Muscle of leg (tissue), 3 donors: ENCODE measurements at regions not wholly inside any gene's neighbourhood (a gene's known extent, or its start where the extent isn't known, plus 50 kb on each side); places are given as distances from the start of the nearest gene placed in this dataset.

Experiments used
- DNase-seq: peaks from one replicate; pipeline ENCODE4 v3.0.0; 2013
- H3K27ac ChIP-seq: one replicate; pipeline ENCODE4 v1.5.1; 2013; ENCODE audit warnings: mild to moderate bottlenecking, low read length, control low read depth
- H3K27me3 ChIP-seq: one replicate; pipeline ENCODE4 v1.6.1; 2013; ENCODE audit warnings: low read length; ENCODE audit not compliant: control insufficient read depth, insufficient read depth
- H3K36me3 ChIP-seq: one replicate; pipeline ENCODE4 v1.6.1; 2013; ENCODE audit warnings: low read length; ENCODE audit not compliant: control insufficient read depth, insufficient read depth
- H3K4me1 ChIP-seq: one replicate; pipeline ENCODE4 v1.6.1; 2013; ENCODE audit warnings: low read length; ENCODE audit not compliant: control insufficient read depth, insufficient read depth
- H3K4me3 ChIP-seq: one replicate; pipeline ENCODE4 v1.5.1; 2013; ENCODE audit warnings: low read length, control low read depth
- H3K9me3 ChIP-seq: replicated peaks from 2 replicates; pipeline ENCODE4 v1.6.1; 2013; ENCODE audit warnings: low read depth, low read length; ENCODE audit not compliant: control insufficient read depth
- WGBS: methylation state at CpG from one replicate; pipeline ENCODE4 v1.1.5; 2013; ENCODE audit warnings: missing lambda C conversion rate; ENCODE audit not compliant: insufficient coverage; 5-methylcytosine and 5-hydroxymethylcytosine counted together

DNA sequence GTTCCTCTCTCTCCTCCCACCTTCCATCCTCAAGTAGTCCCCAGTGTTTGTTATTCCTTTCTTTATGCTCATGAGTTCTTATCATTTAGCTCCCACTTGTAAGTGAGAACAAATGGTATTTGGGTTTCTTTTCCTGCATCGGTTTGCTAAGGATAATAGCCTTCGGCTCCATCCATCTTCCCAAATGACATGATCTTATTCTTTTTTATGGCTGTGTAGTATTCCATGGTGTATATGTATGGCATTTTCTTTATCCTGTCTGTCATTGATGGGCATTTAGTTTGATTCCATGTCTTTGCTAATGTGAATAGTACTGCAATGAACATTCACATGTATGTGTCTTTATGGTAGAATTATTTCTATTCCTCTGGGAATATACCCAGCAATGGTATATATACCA is 62.4 kb upstream of the CFAP161 start:
- H3K27me3 ChIP-seq: no peaks in the 10 kb centered on the region
- no CpG with 5 or more reads among the region's 2 CpGs for WGBS
- H3K9me3 ChIP-seq: no peaks in the 10 kb centered on the region
- no peak overlapping the region for H3K4me3 ChIP-seq
- no peak overlapping the region for H3K27ac ChIP-seq
- H3K36me3 ChIP-seq: no peaks in the 10 kb centered on the region
- H3K4me1 ChIP-seq: peaks cover 10% of the 10 kb centered on the region
- no peak for DNase-seq

DNA sequence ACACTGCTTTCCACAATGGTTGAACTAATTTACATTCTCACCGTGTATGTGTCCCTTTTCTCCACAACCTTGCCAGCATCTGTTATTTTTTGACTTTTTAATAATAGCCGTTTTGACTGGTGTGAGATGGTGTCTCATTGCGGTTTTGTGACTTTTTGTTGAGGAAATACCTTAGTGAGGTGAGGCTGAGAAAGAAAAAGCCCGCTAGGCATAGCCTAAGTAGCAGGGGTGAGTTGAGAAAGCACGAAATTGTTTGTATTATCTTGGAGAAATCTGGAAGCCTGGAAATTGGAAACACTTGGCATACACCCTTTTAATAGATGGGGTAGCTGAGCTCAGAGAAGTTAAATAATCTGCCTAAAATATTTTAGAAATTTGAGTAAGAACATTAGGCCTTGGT is 61.5 kb upstream of the CFAP161 start:
- H3K36me3 ChIP-seq: no peaks in the 10 kb centered on the region
- no peak for DNase-seq
- H3K9me3 ChIP-seq: no peaks in the 10 kb centered on the region
- WGBS: 91% methylated on average over 4 of the region's 5 CpGs
- H3K27me3 ChIP-seq: no peaks in the 10 kb centered on the region
- no peak overlapping the region for H3K4me3 ChIP-seq
- H3K4me1 ChIP-seq: peaks cover 10% of the 10 kb centered on the region
- no peak overlapping the region for H3K27ac ChIP-seq

DNA sequence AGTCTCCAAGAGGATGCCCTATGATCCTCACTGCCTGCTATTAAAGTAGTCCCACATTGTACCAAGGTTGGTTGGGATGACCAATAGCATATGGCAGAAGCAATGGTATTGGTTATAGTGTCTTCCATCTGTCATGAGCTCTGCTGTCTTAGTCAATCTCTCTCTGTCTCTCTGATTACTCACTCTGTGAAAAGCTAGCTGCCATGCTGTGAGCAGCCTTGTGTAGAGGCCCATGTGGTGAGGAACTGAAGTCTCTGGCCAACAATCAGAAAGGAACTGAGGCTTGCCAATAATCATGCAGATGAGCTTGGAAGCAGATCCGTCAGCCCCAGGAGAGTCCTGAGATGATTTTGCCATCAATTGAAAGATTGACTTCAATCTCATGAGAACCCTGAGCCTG is 60.3 kb upstream of the CFAP161 start:
- Histone ChIP-seq H3K36me3 (no peaks in the 10 kb centered on the region), H3K9me3 (no peaks in the 10 kb centered on the region), H3K4me1 (peaks cover 10% of the 10 kb centered on the region), H3K27me3 (no peaks in the 10 kb centered on the region), H3K4me3 (no peak overlapping the region), H3K27ac (no peak overlapping the region)
- no peak for DNase-seq
- 14% methylated on average over 1 of the region's 1 CpG for WGBS

DNA sequence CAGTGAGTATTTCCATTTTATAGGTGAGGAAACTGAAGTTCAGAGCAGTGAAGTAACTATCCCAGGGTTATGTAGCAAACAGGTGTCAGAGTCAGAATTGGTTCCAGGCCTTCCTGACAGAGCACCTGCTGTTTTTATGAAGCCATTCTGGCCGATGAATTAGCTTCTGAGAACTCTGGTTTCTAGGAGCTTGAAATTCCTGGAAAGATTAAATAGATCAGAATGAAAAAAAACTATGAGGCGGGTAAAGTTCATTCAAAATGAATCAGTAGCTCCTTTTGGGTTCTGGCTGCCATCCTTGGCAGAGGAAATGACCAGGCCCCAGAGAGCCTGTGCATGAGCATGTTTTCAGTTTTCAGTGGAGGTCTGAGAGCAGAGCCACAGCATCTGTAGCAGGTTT is 59.3 kb upstream of the CFAP161 start:
- Histone ChIP-seq H3K27ac (no peak overlapping the region), H3K4me3 (no peak overlapping the region), H3K4me1 (peaks cover 10% of the 10 kb centered on the region), H3K9me3 (no peaks in the 10 kb centered on the region), H3K36me3 (no peaks in the 10 kb centered on the region), H3K27me3 (no peaks in the 10 kb centered on the region)
- 29% methylated on average over 2 of the region's 2 CpGs for WGBS
- peak; percentile 59 for DNase-seq

DNA sequence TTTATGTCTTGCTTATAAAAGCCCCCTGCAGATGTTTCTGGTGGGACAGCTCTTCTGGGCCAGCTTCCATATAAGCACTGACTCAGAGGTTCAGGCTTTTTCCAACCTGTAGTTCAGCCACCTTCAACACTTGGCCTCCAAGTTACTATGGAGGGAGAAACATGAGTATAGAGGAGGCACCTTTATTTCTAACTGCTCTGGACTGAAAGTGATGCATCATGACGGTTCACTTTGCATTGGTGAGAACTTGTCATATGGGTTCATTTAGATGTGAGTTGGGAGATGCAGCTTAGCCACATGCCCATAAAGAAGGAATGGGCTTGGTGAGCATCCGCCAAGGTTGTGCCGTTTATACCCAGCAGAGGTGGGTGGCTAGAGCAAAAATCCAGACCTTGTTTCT is 58.8 kb upstream of the CFAP161 start:
- no peaks in the 10 kb centered on the region for H3K27me3 ChIP-seq
- no peak overlapping the region for H3K27ac ChIP-seq
- 76% methylated on average over 3 of the region's 3 CpGs for WGBS
- no peak for DNase-seq
- H3K4me1 ChIP-seq: peaks cover 10% of the 10 kb centered on the region
- no peaks in the 10 kb centered on the region for H3K36me3 ChIP-seq
- H3K9me3 ChIP-seq: no peaks in the 10 kb centered on the region
- H3K4me3 ChIP-seq: no peak overlapping the region

DNA sequence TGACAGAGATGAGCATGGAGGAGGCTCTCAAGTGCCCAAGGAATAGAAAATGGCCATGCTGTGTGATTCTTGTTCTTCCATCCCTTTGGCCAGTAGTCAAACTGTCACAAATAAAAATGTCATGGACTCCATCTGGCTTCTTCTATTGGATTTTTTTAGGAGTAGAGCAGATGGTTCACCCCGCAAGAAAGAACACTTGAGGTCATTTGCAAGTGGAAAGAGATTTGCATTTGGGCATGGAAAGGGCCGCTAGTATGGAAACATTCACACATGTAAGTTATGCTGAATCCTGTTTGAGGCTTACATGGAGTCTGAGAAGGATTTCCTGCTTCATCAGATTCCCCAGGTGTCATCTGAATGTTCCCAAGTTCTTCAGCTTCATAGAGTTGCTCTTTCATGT is 53.1 kb upstream of the CFAP161 start:
- WGBS: no CpG with 5 or more reads among the region's 2 CpGs
- H3K4me1 ChIP-seq: no peaks in the 10 kb centered on the region
- no peaks in the 10 kb centered on the region for H3K27me3 ChIP-seq
- DNase-seq: no peak
- H3K9me3 ChIP-seq: no peaks in the 10 kb centered on the region
- H3K4me3 ChIP-seq: no peak overlapping the region
- no peaks in the 10 kb centered on the region for H3K36me3 ChIP-seq
- no peak overlapping the region for H3K27ac ChIP-seq

DNA sequence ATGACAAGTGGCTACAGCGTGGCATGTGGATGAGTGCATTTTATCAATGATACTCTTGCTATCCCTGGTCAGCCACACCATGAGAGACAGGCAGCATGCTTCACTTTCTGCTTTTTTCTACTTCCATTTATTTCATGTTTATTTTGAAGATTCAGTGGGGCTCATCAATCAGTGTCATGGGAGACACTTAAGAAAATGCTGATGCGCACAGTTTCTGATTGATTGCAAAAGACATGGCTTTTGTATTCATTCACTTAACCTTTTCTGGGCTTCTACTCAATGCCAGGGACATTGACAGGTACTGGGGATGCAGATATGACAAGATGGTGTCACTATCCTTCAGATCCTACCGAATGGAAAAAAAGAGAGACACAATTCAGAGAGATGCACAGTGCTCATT is 50.9 kb upstream of the CFAP161 start:
- Histone ChIP-seq H3K27me3 (no peaks in the 10 kb centered on the region), H3K9me3 (no peaks in the 10 kb centered on the region), H3K4me3 (no peak overlapping the region), H3K36me3 (no peaks in the 10 kb centered on the region), H3K4me1 (peaks cover 4% of the 10 kb centered on the region), H3K27ac (no peak overlapping the region)
- WGBS: 100% methylated on average over 2 of the region's 3 CpGs
- no peak for DNase-seq
